Activated effector memory CD4-positive, alpha-beta T cell treated with Interleukin-2 at 50 U/mL for 16 hours (primary cell): ENCODE measurements at regions not wholly inside any gene's neighbourhood (a gene's known extent, or its start where the extent isn't known, plus 50 kb on each side); places are given as distances from the start of the nearest gene placed in this dataset.

ENCODE experiments used
- DNase-seq: peaks from one replicate; pipeline ENCODE4 v3.0.0-alpha.2; 2020

- no peak for DNase-seq
Measured at GRCh38 chr4:123455360-123455759, 58.8 kb downstream of the SPRY1 start.

- no peak for DNase-seq
Measured at GRCh38 chr4:123462007-123462406, 65.4 kb downstream of the SPRY1 start.

GRCh38 chr4:123463869-123464268, 67.3 kb downstream of the SPRY1 start:
- no peak for DNase-seq

- no peak for DNase-seq
Measured at GRCh38 chr4:123465416-123465815, 68.8 kb downstream of the SPRY1 start.

- DNase-seq: no peak
Measured at GRCh38 chr4:123466080-123466785, 69.6 kb downstream of the SPRY1 start.

GRCh38 chr4:123468479-123469031, 72.0 kb downstream of the SPRY1 start:
- no peak for DNase-seq

GRCh38 chr4:123469245-123469644, 72.7 kb downstream of the SPRY1 start:
- no peak for DNase-seq

- DNase-seq: no peak
Measured at GRCh38 chr4:123469696-123470095, 73.1 kb downstream of the SPRY1 start.

- no peak for DNase-seq
Measured at GRCh38 chr4:123470640-123471039, 74.0 kb downstream of the SPRY1 start.

- DNase-seq: no peak
Measured at GRCh38 chr4:123471655-123472369, 75.2 kb downstream of the SPRY1 start.

GRCh38 chr4:123474817-123475216, 78.2 kb downstream of the SPRY1 start:
- no peak for DNase-seq

GRCh38 chr4:123476089-123476488, 79.5 kb downstream of the SPRY1 start:
- DNase-seq: no peak

GRCh38 chr4:123477711-123478209, 81.2 kb downstream of the SPRY1 start:
- DNase-seq: no peak

- DNase-seq: no peak
Measured at GRCh38 chr4:123478859-123479345, 82.3 kb downstream of the SPRY1 start.

GRCh38 chr4:123479944-123480343, 83.3 kb downstream of the SPRY1 start:
- no peak for DNase-seq

GRCh38 chr4:123480706-123481418, 84.3 kb downstream of the SPRY1 start:
- DNase-seq: no peak

GRCh38 chr4:123481717-123482116, 85.1 kb downstream of the SPRY1 start:
- no peak for DNase-seq

- DNase-seq: no peak
Measured at GRCh38 chr4:123484291-123484926, 87.8 kb downstream of the SPRY1 start.

- no peak for DNase-seq
Measured at GRCh38 chr4:123485601-123486000, 89.0 kb downstream of the SPRY1 start.

GRCh38 chr4:123488916-123489315, 92.3 kb downstream of the SPRY1 start:
- no peak for DNase-seq

- DNase-seq: no peak
Measured at GRCh38 chr4:123495530-123495929, 98.9 kb downstream of the SPRY1 start.

GRCh38 chr4:123496421-123496820, 99.8 kb downstream of the SPRY1 start:
- no peak for DNase-seq

- no peak for DNase-seq
Measured at GRCh38 chr4:123497340-123497739, 100.7 kb downstream of the SPRY1 start.
